H9 (cell line): ENCODE measurements at regions not wholly inside any gene's neighbourhood (a gene's known extent, or its start where the extent isn't known, plus 50 kb on each side); places are given as distances from the start of the nearest gene placed in this dataset.

ENCODE experiments used
- DNase-seq: peaks from one replicate; pipeline ENCODE4 v3.0.0-alpha.2; 2017
- H2AFZ ChIP-seq: one replicate; pipeline ENCODE4 v1.6.1; 2013; ENCODE audit warnings: mild to moderate bottlenecking, low read length, control low read depth, moderate library complexity
- H2AK5ac ChIP-seq: 2 replicates; pipeline ENCODE4 v1.6.1; 2013; ENCODE audit warnings: low read length, control low read depth, mixed read lengths; ENCODE audit not compliant: insufficient read length
- H2BK120ac ChIP-seq: one replicate; pipeline ENCODE4 v1.6.1; 2013; ENCODE audit warnings: low read depth, mild to moderate bottlenecking, low read length, control low read depth, inconsistent platforms; ENCODE audit not compliant: poor library complexity, severe bottlenecking
- H2BK12ac ChIP-seq: 2 replicates; pipeline ENCODE4 v1.6.1; 2013; ENCODE audit warnings: low read length, control low read depth, mixed read lengths, low read depth; ENCODE audit not compliant: insufficient read length
- H2BK15ac ChIP-seq: 2 replicates; pipeline ENCODE4 v1.6.1; 2013; ENCODE audit warnings: low read depth, low read length, control low read depth
- H2BK20ac ChIP-seq: one replicate; pipeline ENCODE4 v1.6.1; 2013; ENCODE audit warnings: low read depth, mild to moderate bottlenecking, low read length, control low read depth, inconsistent platforms; ENCODE audit not compliant: poor library complexity, severe bottlenecking
- H2BK5ac ChIP-seq: 2 replicates; pipeline ENCODE4 v1.6.1; 2013; ENCODE audit warnings: low read length, control low read depth, mixed read lengths; ENCODE audit not compliant: insufficient read length
- H3K14ac ChIP-seq: 2 replicates; pipeline ENCODE4 v1.6.1; 2013; ENCODE audit warnings: low read length, control low read depth; ENCODE audit not compliant: insufficient read depth
- H3K18ac ChIP-seq: 2 replicates; pipeline ENCODE4 v1.6.1; 2013; ENCODE audit warnings: low read depth, mild to moderate bottlenecking, mixed read lengths, low read length, control low read depth; ENCODE audit not compliant: insufficient read length
- H3K23ac ChIP-seq: 2 replicates; pipeline ENCODE4 v1.6.1; 2013; ENCODE audit warnings: low read length, control low read depth, mixed read lengths, low read depth; ENCODE audit not compliant: insufficient read length
- H3K23me2 ChIP-seq: 2 replicates; pipeline ENCODE4 v1.6.1; 2013; ENCODE audit warnings: low read depth, mild to moderate bottlenecking, mixed read lengths, low read length, control low read depth; ENCODE audit not compliant: insufficient read length, poor library complexity, severe bottlenecking
- H3K27ac ChIP-seq: 2 replicates; pipeline ENCODE4 v1.5.1; 2013; ENCODE audit warnings: low read length, control low read depth, mixed read lengths, low read depth; ENCODE audit not compliant: insufficient read length
- H3K27me3 ChIP-seq: 2 replicates; pipeline ENCODE4 v1.6.1; 2013; ENCODE audit warnings: low read length, control low read depth, inconsistent platforms; ENCODE audit not compliant: insufficient read depth
- H3K4ac ChIP-seq: 2 replicates; pipeline ENCODE4 v1.6.1; 2013; ENCODE audit warnings: low read depth, mild to moderate bottlenecking, control low read depth, inconsistent platforms, low read length, moderate library complexity
- H3K4me1 ChIP-seq: 2 replicates; pipeline ENCODE4 v1.6.1; 2013; ENCODE audit warnings: low read length, control low read depth, inconsistent platforms; ENCODE audit not compliant: insufficient read depth
- H3K4me2 ChIP-seq: 2 replicates; pipeline ENCODE4 v1.6.1; 2013; ENCODE audit warnings: low read length, control low read depth, mixed read lengths; ENCODE audit not compliant: insufficient read length, insufficient read depth
- H3K56ac ChIP-seq: 2 replicates; pipeline ENCODE4 v1.6.1; 2013; ENCODE audit warnings: low read depth, mild to moderate bottlenecking, mixed read lengths, low read length, control low read depth; ENCODE audit not compliant: insufficient read length
- H3K79me1 ChIP-seq: 2 replicates; pipeline ENCODE4 v1.6.1; 2013; ENCODE audit warnings: low read depth, mild to moderate bottlenecking, moderate library complexity, low read length, control low read depth, inconsistent platforms; ENCODE audit not compliant: insufficient read depth, poor library complexity, severe bottlenecking
- H3K79me2 ChIP-seq: 2 replicates; pipeline ENCODE4 v1.6.1; 2013; ENCODE audit warnings: low read length, control low read depth, inconsistent platforms; ENCODE audit not compliant: insufficient read depth
- H3K9ac ChIP-seq: 2 replicates; pipeline ENCODE4 v1.6.1; 2013; ENCODE audit warnings: low read length, control low read depth, mixed read lengths; ENCODE audit not compliant: insufficient read length; ENCODE audit errors: extremely low read depth
- H3K9me3 ChIP-seq: one replicate; pipeline ENCODE4 v1.6.1; 2013; ENCODE audit warnings: low read depth, low read length, inconsistent platforms; ENCODE audit not compliant: control insufficient read depth
- H3T11ph ChIP-seq: one replicate; pipeline ENCODE4 v1.6.1; 2013; ENCODE audit warnings: mild to moderate bottlenecking, low read length, control low read depth, inconsistent platforms
- H4K20me1 ChIP-seq: one replicate; pipeline ENCODE4 v1.6.1; 2013; ENCODE audit not compliant: control insufficient read depth, insufficient read length, insufficient read depth
- H4K5ac ChIP-seq: 2 replicates; pipeline ENCODE4 v1.6.1; 2013; ENCODE audit warnings: low read depth, mild to moderate bottlenecking, mixed read lengths, low read length, control low read depth; ENCODE audit not compliant: insufficient read length
- H4K8ac ChIP-seq: replicated peaks from 2 replicates; pipeline ENCODE4 v1.6.1; 2013; ENCODE audit warnings: low read length, control low read depth, mixed read lengths, low read depth; ENCODE audit not compliant: insufficient read length
- H4K91ac ChIP-seq: 2 replicates; pipeline ENCODE4 v1.6.1; 2013; ENCODE audit warnings: low read depth, mild to moderate bottlenecking, moderate library complexity, mixed read lengths, low read length, control low read depth; ENCODE audit not compliant: insufficient read length
- H3K27ac Mint-ChIP-seq, 3 experiments: 2 replicates in 2 of 3; 3 replicates in 1 of 3; pipeline ENCODE4 v1.8.0; 2020 to 2021; ENCODE audit warnings: mixed read lengths in 3 of 3, mild to moderate bottlenecking in 1 of 3, moderate library complexity in 1 of 3
- H3K27me3 Mint-ChIP-seq: 2 replicates; pipeline ENCODE4 v1.8.0; 2021; ENCODE audit warnings: low read depth, mild to moderate bottlenecking, moderate library complexity, mixed read lengths
- H3K36me3 Mint-ChIP-seq, 3 experiments: 2 replicates in 2 of 3; 3 replicates in 1 of 3; pipeline ENCODE4 v1.8.0; 2020 to 2021; ENCODE audit warnings: low read depth in 3 of 3, mixed read lengths in 3 of 3; ENCODE audit not compliant: insufficient read depth in 1 of 3
- H3K4me1 Mint-ChIP-seq, 2 experiments: 2 replicates each; pipeline ENCODE4 v1.8.0; 2020; ENCODE audit warnings: mixed read lengths in 2 of 2
- H3K4me3 Mint-ChIP-seq, 2 experiments: 2 replicates in 1 of 2; 3 replicates in 1 of 2; pipeline ENCODE4 v1.8.0; 2020 to 2021; ENCODE audit warnings: mild to moderate bottlenecking in 2 of 2, mixed read lengths in 2 of 2, moderate library complexity in 1 of 2
- H3K9me3 Mint-ChIP-seq, 2 experiments: 2 replicates in 1 of 2; 3 replicates in 1 of 2; pipeline ENCODE4 v1.8.0; 2020; ENCODE audit warnings: mild to moderate bottlenecking in 2 of 2, mixed read lengths in 2 of 2, moderate library complexity in 1 of 2
- WGBS: extraction: QIAGEN DNeasy Blood & Tissue Kit; methylation state at CpG from one replicate; pipeline ENCODE4 v1.1.7; 2013; ENCODE audit warnings: missing lambda C conversion rate, low lambda C conversion rate, mixed read lengths; ENCODE audit not compliant: insufficient read length; ENCODE audit errors: extremely low coverage; 5-methylcytosine and 5-hydroxymethylcytosine counted together
- TF ChIP-seq, protein P1 (sequence below): fragments of 200-600 bp; sonication (generic); conservative IDR thresholded peaks from 3 replicates; pipeline ENCODE4 v1.8.0; 2021; ENCODE audit warnings: antibody characterized with exemption, mild to moderate bottlenecking

DNA sequence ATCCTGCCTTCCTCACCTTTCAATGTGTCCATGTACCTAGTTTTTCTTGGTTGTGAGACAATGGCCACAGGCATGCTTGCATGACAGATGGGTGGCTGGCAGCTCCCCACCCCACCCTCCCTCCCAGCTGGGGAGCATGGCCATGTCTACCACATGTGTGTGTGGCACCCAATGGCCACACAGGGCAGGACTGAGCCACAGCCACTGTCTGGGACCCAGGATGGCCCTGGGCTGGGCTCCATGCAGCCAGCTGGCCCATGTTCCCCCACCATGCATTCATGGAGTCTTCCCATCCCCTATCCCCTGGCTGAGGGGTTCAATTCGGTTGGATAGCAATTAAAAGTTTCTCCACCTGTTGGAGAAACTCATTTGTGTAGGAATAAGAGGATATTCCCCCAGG is 566.0 kb upstream of the USP15 start:
- H3T11ph ChIP-seq, result no peak overlapping the region
- no peak overlapping the region for H2AK5ac ChIP-seq
- peaks cover 14% of the 10 kb centered on the region for H3K9me3 ChIP-seq
- Mint-ChIP-seq H3K4me1 (peaks cover 13 to 16% of the 10 kb centered on the region in 2 experiments), H3K27me3 (no peaks in the 10 kb centered on the region; the same call in 1 of the 2 replicates), H3K4me3 (no peak overlapping the region), H3K9me3 (peaks cover 19 to 37% of the 10 kb centered on the region in 2 experiments), H3K36me3 (peaks cover 15 to 49% (median 28%) of the 10 kb centered on the region in 3 experiments), H3K27ac (no peak overlapping the region)
- H4K8ac ChIP-seq, result no peak overlapping the region
- H2BK120ac ChIP-seq, result no peak overlapping the region
- H3K27ac ChIP-seq, result no peak overlapping the region
- H4K91ac ChIP-seq, result no peak overlapping the region
- no peaks in the 10 kb centered on the region for H3K4me1 ChIP-seq
- H2BK12ac ChIP-seq, result no peak overlapping the region
- no peaks in the 10 kb centered on the region for H4K20me1 ChIP-seq
- no peaks in the 10 kb centered on the region for H3K27me3 ChIP-seq
- no peak overlapping the region for H4K5ac ChIP-seq
- H2BK15ac ChIP-seq, result no peak overlapping the region
- no peak overlapping the region for H3K56ac ChIP-seq
- no peak overlapping the region for H2BK20ac ChIP-seq
- H3K79me1 ChIP-seq, result no peaks in the 10 kb centered on the region
- no CpG with 5 or more reads among the region's 1 CpG for WGBS
- TF ChIP-seq, protein P1, sequence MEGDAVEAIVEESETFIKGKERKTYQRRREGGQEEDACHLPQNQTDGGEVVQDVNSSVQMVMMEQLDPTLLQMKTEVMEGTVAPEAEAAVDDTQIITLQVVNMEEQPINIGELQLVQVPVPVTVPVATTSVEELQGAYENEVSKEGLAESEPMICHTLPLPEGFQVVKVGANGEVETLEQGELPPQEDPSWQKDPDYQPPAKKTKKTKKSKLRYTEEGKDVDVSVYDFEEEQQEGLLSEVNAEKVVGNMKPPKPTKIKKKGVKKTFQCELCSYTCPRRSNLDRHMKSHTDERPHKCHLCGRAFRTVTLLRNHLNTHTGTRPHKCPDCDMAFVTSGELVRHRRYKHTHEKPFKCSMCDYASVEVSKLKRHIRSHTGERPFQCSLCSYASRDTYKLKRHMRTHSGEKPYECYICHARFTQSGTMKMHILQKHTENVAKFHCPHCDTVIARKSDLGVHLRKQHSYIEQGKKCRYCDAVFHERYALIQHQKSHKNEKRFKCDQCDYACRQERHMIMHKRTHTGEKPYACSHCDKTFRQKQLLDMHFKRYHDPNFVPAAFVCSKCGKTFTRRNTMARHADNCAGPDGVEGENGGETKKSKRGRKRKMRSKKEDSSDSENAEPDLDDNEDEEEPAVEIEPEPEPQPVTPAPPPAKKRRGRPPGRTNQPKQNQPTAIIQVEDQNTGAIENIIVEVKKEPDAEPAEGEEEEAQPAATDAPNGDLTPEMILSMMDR, result no peak
- H3K23ac ChIP-seq, result no peak overlapping the region
- no peak overlapping the region for H3K14ac ChIP-seq
- no peaks in the 10 kb centered on the region for H3K23me2 ChIP-seq
- H2BK5ac ChIP-seq, result no peak overlapping the region
- DNase-seq, result no peak
- H3K4me2 ChIP-seq, result no peak overlapping the region
- H3K18ac ChIP-seq, result no peak overlapping the region
- no peaks in the 10 kb centered on the region for H3K79me2 ChIP-seq
- no peak overlapping the region for H3K9ac ChIP-seq
- H3K4ac ChIP-seq, result no peak overlapping the region
- no peak overlapping the region for H2AFZ ChIP-seq
